ENCODE measurements at regions not wholly inside any gene's neighbourhood (a gene's known extent, or its start where the extent isn't known, plus 50 kb on each side); places are given as distances from the start of the nearest gene placed in this dataset.

- no peak for DNase-seq (ENCODE audit: low spot score)
Measured at GRCh38 chr6:166010136-166010960, 157.3 kb downstream of the TBXT start.

GRCh38 chr6:166009385-166010031 lies 158.1 kb downstream of the TBXT start:
- DNase-seq (ENCODE audit: low spot score) = no peak

- DNase-seq (ENCODE audit: low spot score) = no peak
Measured at GRCh38 chr6:166008441-166009369, 158.9 kb downstream of the TBXT start.

GRCh38 chr6:166007349-166008263 lies 160.0 kb downstream of the TBXT start:
- no peak for DNase-seq (ENCODE audit: low spot score)

GRCh38 chr6:166006900-166007301 lies 160.8 kb downstream of the TBXT start:
- no peak for DNase-seq (ENCODE audit: low spot score)

GRCh38 chr6:166005944-166006899 lies 161.4 kb downstream of the TBXT start:
- DNase-seq (ENCODE audit: low spot score) = peak; percentile 26

GRCh38 chr6:166005401-166005943 lies 162.2 kb downstream of the TBXT start:
- DNase-seq (ENCODE audit: low spot score) = no peak

- DNase-seq (ENCODE audit: low spot score) = no peak
Measured at GRCh38 chr6:166004876-166005275, 162.8 kb downstream of the TBXT start.

- no peak for DNase-seq (ENCODE audit: low spot score)
Measured at GRCh38 chr6:166004471-166004870, 163.2 kb downstream of the TBXT start.

- no peak for DNase-seq (ENCODE audit: low spot score)
Measured at GRCh38 chr6:166003569-166003968, 164.1 kb downstream of the TBXT start.

- DNase-seq (ENCODE audit: low spot score) = no peak
Measured at GRCh38 chr6:166001359-166001758, 166.3 kb downstream of the TBXT start.

- no peak for DNase-seq (ENCODE audit: low spot score)
Measured at GRCh38 chr6:165999279-165999678, 168.4 kb downstream of the TBXT start.

GRCh38 chr6:165998072-165998471 lies 169.6 kb downstream of the TBXT start:
- DNase-seq (ENCODE audit: low spot score) = no peak

- DNase-seq (ENCODE audit: low spot score) = no peak
Measured at GRCh38 chr6:165991341-165991740, 176.3 kb downstream of the TBXT start.

GRCh38 chr6:165990216-165990615 lies 177.4 kb downstream of the TBXT start:
- no peak for DNase-seq (ENCODE audit: low spot score)

- DNase-seq (ENCODE audit: low spot score) = no peak
Measured at GRCh38 chr6:165988757-165989456, 178.7 kb downstream of the TBXT start.

GRCh38 chr6:165988302-165988756 lies 179.3 kb downstream of the TBXT start:
- no peak for DNase-seq (ENCODE audit: low spot score)

GRCh38 chr6:165987483-165988301 lies 180.0 kb downstream of the TBXT start:
- peak; percentile 42 for DNase-seq (ENCODE audit: low spot score)
